Sigmoid colon (tissue), 3 donors: ENCODE measurements at regions not wholly inside any gene's neighbourhood (a gene's known extent, or its start where the extent isn't known, plus 50 kb on each side); places are given as distances from the start of the nearest gene placed in this dataset.

Source experiments
- POLR2A ChIP-seq, 2 donors: fragments of 450-650 bp; IDR thresholded peaks; one replicate each; pipeline ENCODE4 v1.6.1; 2016; ENCODE audit warnings: antibody characterized with exemption in 2 of 2, mild to moderate bottlenecking in 2 of 2, moderate library complexity in 2 of 2
- TF ChIP-seq, protein P1 (sequence below), 4 experiments: fragments of 450-650 bp in 3 of 4; fragments of 200-600 bp in 1 of 4; IDR thresholded peaks; one replicate each; pipeline ENCODE4 v1.5.1; 2016 to 2019; ENCODE audit warnings: antibody characterized with exemption in 4 of 4, mild to moderate bottlenecking in 3 of 4, moderate library complexity in 2 of 4

DNA sequence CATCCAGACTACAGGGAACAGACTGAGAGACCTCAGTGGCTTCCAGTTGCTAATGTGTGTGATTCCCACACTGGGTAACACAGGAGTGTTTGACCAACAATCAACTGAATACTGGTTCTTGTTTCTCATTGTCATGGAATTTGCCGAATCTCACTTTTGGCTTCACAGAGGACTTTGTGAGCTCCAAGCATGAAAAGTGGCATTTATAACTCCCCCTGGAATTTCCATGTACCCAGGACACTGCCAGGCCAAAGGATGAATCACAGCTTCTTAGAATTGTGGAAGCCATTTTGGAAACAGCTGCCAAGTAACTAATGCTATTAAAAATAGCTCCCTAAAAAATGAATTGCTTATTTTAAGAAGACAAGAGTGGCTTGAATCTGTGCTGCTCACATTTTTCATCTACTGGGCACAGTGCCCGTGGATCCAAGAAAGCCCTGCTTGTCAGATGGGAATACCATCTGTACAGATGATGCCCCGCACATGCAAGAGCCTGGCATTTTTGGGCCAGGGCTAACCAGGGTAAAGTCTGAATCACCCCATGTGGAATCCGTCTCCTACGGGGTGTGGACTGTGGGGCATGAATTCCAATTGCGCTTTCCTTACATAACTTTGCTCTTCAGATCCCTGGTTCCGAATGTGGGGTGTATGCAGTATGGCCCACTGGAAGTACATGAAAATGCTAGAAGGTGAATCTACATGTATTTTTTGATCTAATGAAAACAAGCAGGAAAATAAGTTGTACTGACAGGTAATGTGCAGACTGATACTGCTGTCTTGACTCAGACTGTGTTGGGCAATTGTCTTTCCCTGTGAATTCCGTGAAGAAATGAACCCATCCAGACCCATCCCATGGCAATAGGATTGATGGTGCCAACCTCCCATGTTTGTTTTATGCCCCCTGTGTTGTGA is 487.3 kb downstream of the SIPA1L2 start:
- TF ChIP-seq, protein P1, sequence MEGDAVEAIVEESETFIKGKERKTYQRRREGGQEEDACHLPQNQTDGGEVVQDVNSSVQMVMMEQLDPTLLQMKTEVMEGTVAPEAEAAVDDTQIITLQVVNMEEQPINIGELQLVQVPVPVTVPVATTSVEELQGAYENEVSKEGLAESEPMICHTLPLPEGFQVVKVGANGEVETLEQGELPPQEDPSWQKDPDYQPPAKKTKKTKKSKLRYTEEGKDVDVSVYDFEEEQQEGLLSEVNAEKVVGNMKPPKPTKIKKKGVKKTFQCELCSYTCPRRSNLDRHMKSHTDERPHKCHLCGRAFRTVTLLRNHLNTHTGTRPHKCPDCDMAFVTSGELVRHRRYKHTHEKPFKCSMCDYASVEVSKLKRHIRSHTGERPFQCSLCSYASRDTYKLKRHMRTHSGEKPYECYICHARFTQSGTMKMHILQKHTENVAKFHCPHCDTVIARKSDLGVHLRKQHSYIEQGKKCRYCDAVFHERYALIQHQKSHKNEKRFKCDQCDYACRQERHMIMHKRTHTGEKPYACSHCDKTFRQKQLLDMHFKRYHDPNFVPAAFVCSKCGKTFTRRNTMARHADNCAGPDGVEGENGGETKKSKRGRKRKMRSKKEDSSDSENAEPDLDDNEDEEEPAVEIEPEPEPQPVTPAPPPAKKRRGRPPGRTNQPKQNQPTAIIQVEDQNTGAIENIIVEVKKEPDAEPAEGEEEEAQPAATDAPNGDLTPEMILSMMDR (IDR thresholded peaks at IDR 0.05) = no peak
- no peak for TF ChIP-seq POLR2A (IDR thresholded peaks at IDR 0.05)
